CD8-positive, alpha-beta memory T cell (primary cell): ENCODE measurements at regions not wholly inside any gene's neighbourhood (a gene's known extent, or its start where the extent isn't known, plus 50 kb on each side); places are given as distances from the start of the nearest gene placed in this dataset.
"Not testable (repeated sequence)": the region's sequence is repeated elsewhere in the genome, so short reads cannot be mapped to it uniquely, and the experiment has no call there.

Source experiments
- CTCF ChIA-PET: fragments of 350-600 bp; sonication (Branson Sonifier 250); formaldehyde crosslinking; loops from one replicate; lab custom pipeline; 2021; ENCODE audit warnings: antibody characterized with exemption; lab: Charles Lee
- POLR2A ChIA-PET: fragments of 350-600 bp; sonication (Branson Sonifier 250); formaldehyde crosslinking; loops from one replicate; lab custom pipeline; 2021; ENCODE audit warnings: antibody characterized with exemption; lab: Charles Lee
- DNase-seq, 5 donors: peaks; one replicate each; pipeline versions ENCODE4 v3.0.0 to v3.0.0-alpha.2; 2020 to 2022; ENCODE audit warnings: mixed read lengths in 1 of 5
- H3K27ac ChIP-seq: one replicate; pipeline ENCODE4 v1.7.0; 2013; ENCODE audit warnings: low read depth, mild to moderate bottlenecking, low read length, moderate library complexity
- H3K27me3 ChIP-seq: 2 replicates; pipeline ENCODE4 v1.7.0; 2013; ENCODE audit warnings: low read length, mild to moderate bottlenecking; ENCODE audit not compliant: insufficient read depth, poor library complexity, severe bottlenecking
- H3K36me3 ChIP-seq: 2 replicates; pipeline ENCODE4 v1.7.0; 2013; ENCODE audit warnings: mild to moderate bottlenecking, low read length, moderate library complexity; ENCODE audit not compliant: insufficient read depth
- H3K4me1 ChIP-seq: 2 replicates; pipeline ENCODE4 v1.7.0; 2013; ENCODE audit warnings: mild to moderate bottlenecking, low read length, moderate library complexity; ENCODE audit not compliant: insufficient read depth
- H3K4me3 ChIP-seq: 2 replicates; pipeline ENCODE4 v1.7.0; 2013; ENCODE audit warnings: mild to moderate bottlenecking, low read length
- H3K9me3 ChIP-seq: 2 replicates; pipeline ENCODE4 v1.7.0; 2013; ENCODE audit warnings: mild to moderate bottlenecking, low read length
- H3K27ac Mint-ChIP-seq, 8 donors: one replicate each; pipeline ENCODE4 v1.8.0; 2020 to 2021; ENCODE audit warnings: mixed read lengths in 8 of 8, mild to moderate bottlenecking in 6 of 8, inconsistent platforms in 3 of 8, moderate library complexity in 3 of 8
- H3K27me3 Mint-ChIP-seq, 2 donors: one replicate each; pipeline ENCODE4 v1.8.0; 2020 to 2021; ENCODE audit warnings: mixed read lengths in 2 of 2, mild to moderate bottlenecking in 1 of 2, moderate library complexity in 1 of 2
- H3K36me3 Mint-ChIP-seq, 3 donors: one replicate each; pipeline ENCODE4 v1.8.0; 2020 to 2021; ENCODE audit warnings: mixed read lengths in 3 of 3, inconsistent platforms in 1 of 3, mild to moderate bottlenecking in 1 of 3
- H3K4me1 Mint-ChIP-seq, 3 donors: one replicate each; pipeline ENCODE4 v1.8.0; 2020 to 2021; ENCODE audit warnings: mixed read lengths in 3 of 3, inconsistent platforms in 1 of 3, mild to moderate bottlenecking in 1 of 3
- H3K4me3 Mint-ChIP-seq, 7 donors: one replicate each; pipeline ENCODE4 v1.8.0; 2020 to 2021; ENCODE audit warnings: mixed read lengths in 7 of 7, mild to moderate bottlenecking in 6 of 7, moderate library complexity in 4 of 7, inconsistent platforms in 2 of 7
- H3K9me3 Mint-ChIP-seq, 5 donors: one replicate each; pipeline ENCODE4 v1.8.0; 2020 to 2022; ENCODE audit warnings: mixed read lengths in 5 of 5, mild to moderate bottlenecking in 3 of 5, moderate library complexity in 2 of 5, inconsistent platforms in 1 of 5

DNA sequence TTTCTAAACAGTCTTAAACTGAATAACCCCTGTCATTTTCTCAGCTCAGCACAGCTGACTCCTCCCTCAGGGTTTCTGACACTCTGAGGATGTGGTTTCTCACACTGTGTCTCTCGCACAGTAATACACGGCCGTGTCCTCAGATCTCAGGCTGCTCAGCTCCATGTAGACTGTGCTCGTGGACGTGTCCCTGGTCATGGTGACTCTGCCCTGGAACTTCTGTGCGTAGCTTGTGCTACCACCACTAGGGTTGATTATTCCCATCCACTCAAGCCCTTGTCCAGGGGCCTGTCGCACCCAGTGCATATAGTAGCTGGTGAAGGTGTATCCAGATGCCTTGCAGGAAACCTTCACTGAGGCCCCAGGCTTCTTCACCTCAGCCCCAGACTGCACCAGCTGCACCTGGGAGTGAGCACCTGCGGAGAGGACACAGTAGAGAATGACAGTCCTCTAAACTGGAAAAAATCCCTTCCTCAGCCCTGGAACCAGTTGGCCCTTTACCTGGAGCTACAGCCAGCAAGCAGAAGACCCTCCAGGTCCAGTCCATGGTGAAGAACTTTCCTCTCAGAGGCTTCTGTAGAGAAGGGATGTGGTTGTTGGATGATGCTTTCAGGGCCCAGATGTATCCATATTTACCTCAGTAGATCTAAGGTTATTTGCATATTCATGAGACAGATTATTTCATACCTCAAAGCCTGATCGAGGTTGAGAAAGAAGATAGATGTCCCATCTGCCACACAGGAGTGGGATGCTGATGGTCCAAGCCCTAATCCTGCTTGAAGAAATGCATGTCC lies 984.8 kb downstream of the TMEM121 start:
- DNase-seq, result peak; percentile 35 to 78 (median 73)
- H3K27ac Mint-ChIP-seq, result peak overlapping the region; percentile 74 to 97 (median 96)
- no peaks in the 10 kb centered on the region for H3K9me3 ChIP-seq
- peak overlapping the region; percentile 48 for H3K27ac ChIP-seq
- H3K9me3 Mint-ChIP-seq, result no peaks in the 10 kb centered on the region
- no peaks in the 10 kb centered on the region for H3K27me3 ChIP-seq
- ChIA-PET CTCF (interaction anchor here (0.9 to 1.5 kb wide), 6 partner anchors 9 to 42 kb away, joined by 3 to 6 read pairs (median 3); no protein-coding TSS in a partner anchor), POLR2A (no interaction called here)
- no peaks in the 10 kb centered on the region for H3K36me3 ChIP-seq
- no peaks in the 10 kb centered on the region for H3K27me3 Mint-ChIP-seq
- H3K36me3 Mint-ChIP-seq, result no peaks in the 10 kb centered on the region
- peaks cover 74 to 77% (median 76%) of the 10 kb centered on the region in 3 donors for H3K4me1 Mint-ChIP-seq
- peak overlapping the region; percentile 30 to 86 (median 77) for H3K4me3 Mint-ChIP-seq
- peaks cover 77% of the 10 kb centered on the region for H3K4me1 ChIP-seq
- peak overlapping the region; percentile 30 for H3K4me3 ChIP-seq

DNA sequence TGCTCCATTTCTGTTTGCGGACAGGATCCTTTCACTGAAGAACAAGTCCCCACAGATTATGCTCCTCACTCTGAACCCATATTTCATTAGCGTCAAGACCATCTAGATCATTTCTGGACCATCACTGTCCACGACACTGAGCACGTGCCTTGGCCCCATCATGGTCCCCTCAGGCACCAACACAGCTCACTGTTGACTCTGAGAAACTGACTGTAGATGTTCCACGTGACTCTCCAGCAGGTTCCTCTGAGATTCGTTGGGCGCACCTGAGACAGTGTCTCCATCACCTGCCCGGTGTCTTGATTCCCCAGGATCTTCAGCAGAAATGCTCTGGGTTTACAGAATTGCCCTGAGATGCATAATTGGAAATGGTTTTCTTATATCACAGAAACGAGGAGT lies 985.4 kb downstream of the TMEM121 start:
- no peaks in the 10 kb centered on the region for H3K27me3 ChIP-seq
- DNase-seq, result no peak
- Mint-ChIP-seq H3K9me3 (no peaks in the 10 kb centered on the region), H3K4me1 (peaks cover 68 to 71% (median 70%) of the 10 kb centered on the region in 3 donors), H3K4me3 (peak overlapping the region in 6 of 7 donors; percentile 71 to 86 (median 78)), H3K36me3 (no peaks in the 10 kb centered on the region), H3K27me3 (no peaks in the 10 kb centered on the region), H3K27ac (peak overlapping the region; percentile 74 to 97 (median 96))
- ChIA-PET POLR2A (no interaction called here), CTCF (interaction anchor here (1.2 kb wide), 1 partner anchor 8 kb away, joined by 3 read pairs; no protein-coding TSS in a partner anchor)
- H3K9me3 ChIP-seq, result no peaks in the 10 kb centered on the region
- no peaks in the 10 kb centered on the region for H3K36me3 ChIP-seq
- peak overlapping the region; percentile 48 for H3K27ac ChIP-seq
- H3K4me1 ChIP-seq, result peaks cover 72% of the 10 kb centered on the region
- no peak overlapping the region for H3K4me3 ChIP-seq

DNA sequence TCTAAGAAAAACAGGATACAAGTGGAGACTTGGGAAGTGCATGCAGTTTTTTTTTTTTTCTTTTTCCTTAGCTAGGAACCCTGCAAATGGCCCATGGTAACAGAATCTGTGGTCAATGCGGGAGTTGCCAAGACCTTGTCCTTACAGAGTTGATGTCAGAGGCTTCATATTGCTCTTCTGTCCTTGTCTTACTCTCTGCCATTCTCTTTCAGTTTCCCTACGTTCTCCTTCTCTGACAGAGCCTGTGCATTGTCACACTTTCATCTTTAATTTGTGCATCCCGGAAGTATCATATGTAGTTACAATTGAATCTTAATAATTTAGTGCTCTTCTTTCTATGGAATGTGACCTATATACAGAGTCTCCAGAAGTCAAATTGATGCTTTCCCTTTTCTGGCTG lies 986.9 kb downstream of the TMEM121 start:
- no peak overlapping the region for H3K4me3 ChIP-seq
- H3K27ac Mint-ChIP-seq, result peak overlapping the region; percentile 16 to 97 (median 54)
- peak overlapping the region in 2 of 7 donors; percentile 1 to 5 for H3K4me3 Mint-ChIP-seq
- H3K4me1 ChIP-seq, result peaks cover 68% of the 10 kb centered on the region
- H3K27ac ChIP-seq, result no peak overlapping the region
- no peaks in the 10 kb centered on the region for H3K9me3 Mint-ChIP-seq
- ChIA-PET POLR2A (no interaction called here), CTCF (interaction anchor here (1.0 to 3.9 kb wide), 2 partner anchors 40 to 44 kb away, joined by 3 to 12 read pairs; no protein-coding TSS in a partner anchor)
- peaks cover 61 to 68% (median 68%) of the 10 kb centered on the region in 3 donors for H3K4me1 Mint-ChIP-seq
- no peaks in the 10 kb centered on the region for H3K36me3 ChIP-seq
- H3K9me3 ChIP-seq, result no peaks in the 10 kb centered on the region
- no peaks in the 10 kb centered on the region for H3K27me3 ChIP-seq
- no peaks in the 10 kb centered on the region for H3K36me3 Mint-ChIP-seq
- DNase-seq, result no peak
- H3K27me3 Mint-ChIP-seq, result no peaks in the 10 kb centered on the region

DNA sequence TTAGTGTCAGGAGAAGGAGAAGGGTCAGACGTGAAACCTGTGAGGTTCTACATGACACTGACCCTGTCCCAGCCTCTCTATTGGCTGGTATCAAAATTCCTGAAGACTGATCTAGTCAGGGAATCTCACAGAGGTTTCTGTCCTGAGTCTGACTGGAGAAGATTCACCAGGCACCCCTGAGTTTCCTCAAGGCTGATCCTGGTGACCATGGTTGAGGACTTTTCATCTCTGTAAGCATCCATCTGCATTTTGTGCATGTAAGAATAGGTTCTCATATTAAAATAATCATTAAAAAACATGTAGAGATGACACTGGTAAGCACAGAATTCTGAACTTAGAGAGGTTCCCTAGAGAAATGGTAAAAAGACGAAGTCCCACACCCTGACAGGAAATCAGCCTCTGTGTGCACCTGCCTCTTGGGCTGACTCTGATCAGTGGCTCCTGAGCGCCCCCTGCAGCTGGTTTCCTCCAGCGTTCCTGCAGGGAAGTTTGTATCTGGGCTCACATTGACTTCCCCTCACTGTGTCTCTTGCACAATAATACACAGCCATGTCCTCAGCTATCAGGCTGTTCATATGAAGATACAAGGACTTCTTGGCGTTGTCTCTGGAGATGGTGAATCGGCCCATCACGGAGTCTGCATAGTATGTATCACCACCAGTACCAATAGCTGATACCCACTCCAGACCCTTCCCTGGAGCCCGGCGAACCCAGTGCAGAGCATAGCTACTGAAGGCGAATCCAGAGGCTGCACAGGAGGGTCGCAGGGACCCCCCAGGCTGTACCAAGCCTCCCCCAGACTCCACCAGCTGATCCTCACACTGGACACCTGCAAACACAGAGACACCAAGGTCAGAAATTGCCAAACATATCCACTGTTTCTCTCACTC lies 991.9 kb downstream of the TMEM121 start:
- Mint-ChIP-seq H3K27ac (peak overlapping the region in 1 of 8 donors; percentile 3), H3K9me3 (no peaks in the 10 kb centered on the region), H3K27me3 (peaks cover 7 to 21% of the 10 kb centered on the region in 2 donors), H3K4me1 (peaks cover 14 to 20% (median 20%) of the 10 kb centered on the region in 3 donors), H3K36me3 (no peaks in the 10 kb centered on the region), H3K4me3 (peak overlapping the region in 1 of 7 donors; percentile 15)
- peaks cover 18% of the 10 kb centered on the region for H3K4me1 ChIP-seq
- no peak overlapping the region for H3K27ac ChIP-seq
- no peaks in the 10 kb centered on the region for H3K36me3 ChIP-seq
- CTCF ChIA-PET, result interaction anchor here (0.6 to 3.1 kb wide), 18 partner anchors 11 to 107 kb away, joined by 3 to 13 read pairs (median 3); no protein-coding TSS in a partner anchor
- peak; percentile 70 to 88 (median 80) for DNase-seq
- H3K27me3 ChIP-seq, result no peaks in the 10 kb centered on the region
- H3K4me3 ChIP-seq, result no peak overlapping the region
- H3K9me3 ChIP-seq, result no peaks in the 10 kb centered on the region
- POLR2A ChIA-PET, result no interaction called here

DNA sequence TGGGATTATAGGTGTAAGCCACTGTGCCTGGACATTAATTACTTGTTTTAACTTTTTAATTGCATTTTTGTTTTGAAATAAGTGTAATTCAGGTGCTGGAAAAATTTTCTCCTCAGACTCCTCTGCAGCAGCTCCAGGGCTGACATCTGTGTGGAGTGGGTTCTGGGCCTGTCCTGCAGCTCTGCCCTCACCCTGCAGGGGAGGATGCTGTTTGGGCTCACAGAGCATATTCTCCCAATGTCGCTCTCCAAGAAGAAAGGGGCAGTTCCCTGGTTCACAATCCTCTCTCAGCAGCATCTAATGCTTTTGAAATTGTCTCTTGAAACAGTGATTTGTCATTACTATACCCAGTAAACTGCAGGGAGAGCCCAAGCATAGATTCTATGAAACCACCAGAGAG lies 995.7 kb downstream of the TMEM121 start:
- H3K9me3 ChIP-seq, H3K4me1 ChIP-seq, H3K36me3 Mint-ChIP-seq, DNase-seq, H3K4me3 ChIP-seq, H3K27me3 ChIP-seq, H3K36me3 ChIP-seq, POLR2A ChIA-PET, H3K27ac ChIP-seq, H3K4me3 Mint-ChIP-seq, H3K9me3 Mint-ChIP-seq, H3K27ac Mint-ChIP-seq: not testable (repeated sequence)
- peaks cover 10 to 14% (median 14%) of the 10 kb centered on the region in 3 donors for H3K4me1 Mint-ChIP-seq
- CTCF ChIA-PET, result interaction anchor here (1.3 kb wide), 1 partner anchor 9 kb away, joined by 3 read pairs; no protein-coding TSS in a partner anchor
- H3K27me3 Mint-ChIP-seq, result peaks cover 16 to 45% of the 10 kb centered on the region in 2 donors

DNA sequence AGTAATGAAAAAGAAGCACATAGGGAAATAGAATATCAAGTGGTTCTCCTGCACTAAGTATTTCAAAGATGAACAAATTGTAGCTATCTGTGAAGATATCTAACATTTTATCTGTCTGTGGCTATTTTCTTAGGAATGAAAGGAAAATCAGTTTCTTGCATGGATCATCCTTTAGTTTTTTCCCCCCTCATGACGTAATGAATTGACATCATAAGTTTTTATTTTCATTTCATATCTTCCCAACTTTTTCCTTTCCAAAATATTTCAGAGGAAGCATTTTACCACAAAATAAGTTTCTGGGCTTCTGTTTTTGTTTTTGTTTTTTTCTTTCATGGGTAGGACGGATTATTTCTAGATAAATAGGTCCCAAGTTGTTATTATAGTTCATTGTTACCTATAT lies 996.6 kb downstream of the TMEM121 start:
- ChIA-PET CTCF (interaction anchor here (1.3 kb wide), 1 partner anchor 8 kb away, joined by 3 read pairs; no protein-coding TSS in a partner anchor), POLR2A (no interaction called here)
- no peak for DNase-seq
- Histone ChIP-seq H3K4me1 (peaks cover 3% of the 10 kb centered on the region), H3K27ac (no peak overlapping the region), H3K36me3 (no peaks in the 10 kb centered on the region), H3K4me3 (no peak overlapping the region), H3K9me3 (no peaks in the 10 kb centered on the region), H3K27me3 (no peaks in the 10 kb centered on the region)
- Mint-ChIP-seq H3K4me3 (no peak overlapping the region), H3K27me3 (peaks cover 16 to 45% of the 10 kb centered on the region in 2 donors), H3K4me1 (peaks cover 5 to 6% (median 6%) of the 10 kb centered on the region in 3 donors), H3K9me3 (no peaks in the 10 kb centered on the region), H3K27ac (no peak overlapping the region), H3K36me3 (no peaks in the 10 kb centered on the region)

DNA sequence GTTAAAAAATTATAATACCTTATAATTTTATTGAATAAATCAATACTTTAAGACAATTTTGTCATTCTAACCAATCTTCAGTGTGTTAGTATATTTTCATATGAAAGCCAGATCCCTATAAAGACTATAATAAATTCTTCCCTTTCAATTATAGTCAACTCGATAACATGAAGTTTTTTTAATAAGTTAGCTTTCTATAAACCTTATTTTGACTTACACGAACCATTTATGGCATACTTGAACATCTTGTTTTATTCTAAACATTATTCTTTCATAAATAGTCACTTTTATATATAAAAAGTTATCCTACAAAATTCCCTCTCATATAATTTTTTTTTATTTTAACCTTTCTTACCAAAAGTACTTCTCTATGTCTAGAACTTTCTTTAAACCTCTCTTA lies 1002.3 kb downstream of the TMEM121 start:
- Histone ChIP-seq H3K27me3 (no peaks in the 10 kb centered on the region), H3K27ac (no peak overlapping the region), H3K4me1 (no peaks in the 10 kb centered on the region), H3K36me3 (no peaks in the 10 kb centered on the region), H3K4me3 (no peak overlapping the region), H3K9me3 (no peaks in the 10 kb centered on the region)
- Mint-ChIP-seq H3K4me1 (peaks cover 0 to 4% (median 2%) of the 10 kb centered on the region in 3 donors), H3K27me3 (peaks cover 20 to 42% of the 10 kb centered on the region in 2 donors), H3K36me3 (no peaks in the 10 kb centered on the region), H3K4me3 (no peak overlapping the region), H3K9me3 (no peaks in the 10 kb centered on the region), H3K27ac (no peak overlapping the region)
- ChIA-PET POLR2A (no interaction called here), CTCF (interaction anchor here (1.5 to 2.8 kb wide), 2 partner anchors 11 to 38 kb away, joined by 3 to 14 read pairs; no protein-coding TSS in a partner anchor)
- DNase-seq, result no peak
